ENCODE measurements at regions not wholly inside any gene's neighbourhood (a gene's known extent, or its start where the extent isn't known, plus 50 kb on each side); places are given as distances from the start of the nearest gene placed in this dataset.

DNA sequence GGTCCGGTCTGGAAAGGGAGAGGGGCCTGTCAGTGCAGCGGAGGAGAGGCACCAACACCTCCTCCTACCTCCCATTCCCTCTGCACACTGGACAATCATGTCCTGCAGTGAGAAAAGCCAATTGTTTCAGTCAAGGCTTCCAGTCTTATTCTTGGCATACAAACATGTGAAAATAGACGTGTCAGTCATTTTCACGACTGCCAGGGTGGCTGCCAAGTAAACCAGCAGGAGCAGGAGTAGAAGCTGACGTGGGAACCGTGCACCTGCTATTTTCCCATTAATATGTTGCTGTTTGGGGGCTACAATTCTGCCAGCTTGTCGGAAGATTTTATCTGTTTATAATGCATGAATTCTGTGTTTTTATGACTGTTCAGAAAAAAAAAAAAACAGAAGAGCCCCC lies 202.3 kb downstream of the SPP2 start:
- intact Hi-C loops (cut with micrococcal nuclease; ENCODE audit: unreplicated experiment) = no loop called here
- BruUV-seq (replicated peaks) = no TSS peak
- Histone ChIP-seq H3K9me3 (ENCODE audit: low read depth, low read length, poor library complexity, severe bottlenecking) (no peaks in the 10 kb centered on the region), H3K27ac (ENCODE audit: low read depth, low read length, poor library complexity, severe bottlenecking) (no peak overlapping the region), H3K27me3 (replicated peaks; ENCODE audit: insufficient read depth, low read depth, low read length, poor library complexity) (no peaks in the 10 kb centered on the region), H3K36me3 (ENCODE audit: insufficient read depth, low read length, poor library complexity, severe bottlenecking) (no peaks in the 10 kb centered on the region), H3K4me3 (ENCODE audit: low read depth, low read length, poor library complexity, severe bottlenecking) (no peak overlapping the region), H3K4me1 (ENCODE audit: insufficient read depth, low read length, poor library complexity, severe bottlenecking) (no peaks in the 10 kb centered on the region)
- TF ChIP-seq, protein P1, sequence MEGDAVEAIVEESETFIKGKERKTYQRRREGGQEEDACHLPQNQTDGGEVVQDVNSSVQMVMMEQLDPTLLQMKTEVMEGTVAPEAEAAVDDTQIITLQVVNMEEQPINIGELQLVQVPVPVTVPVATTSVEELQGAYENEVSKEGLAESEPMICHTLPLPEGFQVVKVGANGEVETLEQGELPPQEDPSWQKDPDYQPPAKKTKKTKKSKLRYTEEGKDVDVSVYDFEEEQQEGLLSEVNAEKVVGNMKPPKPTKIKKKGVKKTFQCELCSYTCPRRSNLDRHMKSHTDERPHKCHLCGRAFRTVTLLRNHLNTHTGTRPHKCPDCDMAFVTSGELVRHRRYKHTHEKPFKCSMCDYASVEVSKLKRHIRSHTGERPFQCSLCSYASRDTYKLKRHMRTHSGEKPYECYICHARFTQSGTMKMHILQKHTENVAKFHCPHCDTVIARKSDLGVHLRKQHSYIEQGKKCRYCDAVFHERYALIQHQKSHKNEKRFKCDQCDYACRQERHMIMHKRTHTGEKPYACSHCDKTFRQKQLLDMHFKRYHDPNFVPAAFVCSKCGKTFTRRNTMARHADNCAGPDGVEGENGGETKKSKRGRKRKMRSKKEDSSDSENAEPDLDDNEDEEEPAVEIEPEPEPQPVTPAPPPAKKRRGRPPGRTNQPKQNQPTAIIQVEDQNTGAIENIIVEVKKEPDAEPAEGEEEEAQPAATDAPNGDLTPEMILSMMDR (conservative IDR thresholded peaks at IDR 0.05; ENCODE audit: low read depth, low read length) = no peak
- TF ChIP-seq EZH2 (IDR thresholded peaks at IDR 0.05; ENCODE audit: borderline replicate concordance, low read depth, low read length, poor library complexity, severe bottlenecking) = no peak
- ChIA-PET POLR2A (ENCODE audit: low non-redundant PET) (no interaction called here), CTCF (no interaction called here)
- no peak for DNase-seq (ENCODE audit: low spot score)

DNA sequence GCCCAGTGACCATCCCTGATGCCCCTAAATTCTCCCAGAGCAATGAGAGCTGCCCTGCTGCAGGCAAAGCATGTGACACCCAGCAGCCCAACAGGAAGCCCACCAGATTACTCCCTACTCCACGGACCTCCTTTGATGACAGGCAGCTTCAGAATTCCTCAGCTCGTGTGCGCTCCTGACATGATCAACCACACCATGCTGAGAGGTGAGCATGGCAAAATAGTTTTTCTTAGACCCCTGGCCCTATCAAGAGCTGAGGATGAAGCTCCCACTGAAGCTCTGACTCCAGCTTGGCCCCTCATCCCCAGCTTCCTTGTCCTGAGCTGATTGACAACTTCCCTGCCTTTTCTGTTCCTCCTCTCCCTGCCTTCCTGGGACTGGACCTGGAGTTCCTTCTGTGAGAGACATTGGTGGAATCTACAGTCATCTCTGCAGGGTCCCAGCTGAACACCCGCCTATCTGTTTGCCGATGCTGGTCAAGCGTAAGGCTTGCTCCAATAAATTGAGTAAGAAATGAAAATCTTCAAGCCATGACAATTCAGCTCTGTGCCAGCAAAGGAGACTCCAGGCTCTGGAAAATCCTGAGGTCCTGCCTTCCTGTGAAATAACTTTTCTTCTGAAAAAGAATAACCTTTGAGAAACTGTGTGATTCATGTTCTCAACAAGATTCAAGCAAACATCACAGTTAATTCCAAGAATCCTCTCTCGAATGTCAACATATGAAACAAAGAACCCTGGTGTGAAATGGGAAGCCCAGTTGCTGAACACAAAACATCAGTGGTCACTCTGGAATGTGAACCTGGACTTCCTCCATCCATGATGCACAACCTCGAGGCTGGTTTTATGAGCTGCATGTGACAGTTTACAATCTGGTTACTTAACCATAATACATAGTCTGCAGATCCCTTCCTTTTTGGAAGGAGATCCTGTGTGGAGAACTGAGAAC lies 201.1 kb downstream of the SPP2 start:
- Histone ChIP-seq H3K27ac (ENCODE audit: low read depth, low read length, poor library complexity, severe bottlenecking) (no peak overlapping the region), H3K27me3 (replicated peaks; ENCODE audit: insufficient read depth, low read depth, low read length, poor library complexity) (no peaks in the 10 kb centered on the region), H3K4me1 (ENCODE audit: insufficient read depth, low read length, poor library complexity, severe bottlenecking) (no peaks in the 10 kb centered on the region), H3K36me3 (ENCODE audit: insufficient read depth, low read length, poor library complexity, severe bottlenecking) (no peaks in the 10 kb centered on the region), H3K4me3 (ENCODE audit: low read depth, low read length, poor library complexity, severe bottlenecking) (no peak overlapping the region), H3K9me3 (ENCODE audit: low read depth, low read length, poor library complexity, severe bottlenecking) (no peaks in the 10 kb centered on the region)
- ChIA-PET POLR2A (ENCODE audit: low non-redundant PET) (no interaction called here), CTCF (no interaction called here)
- TF ChIP-seq, protein P1 (conservative IDR thresholded peaks at IDR 0.05; ENCODE audit: low read depth, low read length) = no peak
- no peak for TF ChIP-seq EZH2 (IDR thresholded peaks at IDR 0.05; ENCODE audit: borderline replicate concordance, low read depth, low read length, poor library complexity, severe bottlenecking)
- intact Hi-C loops (cut with micrococcal nuclease; ENCODE audit: unreplicated experiment) = no loop called here
- BruUV-seq (replicated peaks) = no TSS peak
- DNase-seq (ENCODE audit: low spot score) = no peak

DNA sequence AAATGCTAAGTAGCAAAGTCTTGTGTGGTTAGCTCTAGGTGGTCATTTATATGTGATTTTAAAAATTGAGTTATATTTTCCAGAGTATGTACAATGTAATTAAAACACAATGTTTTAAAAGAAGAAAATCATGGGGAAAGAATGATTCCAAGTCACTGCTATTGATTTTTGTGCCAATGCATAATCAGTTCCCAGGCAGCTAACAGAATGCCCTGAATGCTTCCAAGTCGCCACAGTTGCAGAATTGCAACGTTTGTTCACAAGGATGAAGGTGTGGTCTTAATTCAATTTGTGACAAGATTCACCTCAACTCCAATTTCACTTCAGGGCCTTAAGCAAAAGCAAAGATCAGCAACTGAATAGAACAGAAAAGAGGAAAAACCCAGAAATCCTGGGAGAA lies 200.4 kb downstream of the SPP2 start:
- ChIA-PET POLR2A (ENCODE audit: low non-redundant PET) (no interaction called here), CTCF (no interaction called here)
- no peak overlapping the region for H3K4me3 ChIP-seq (ENCODE audit: low read depth, low read length, poor library complexity, severe bottlenecking)
- intact Hi-C loops (cut with micrococcal nuclease; ENCODE audit: unreplicated experiment) = no loop called here
- no peak for DNase-seq (ENCODE audit: low spot score)
- TF ChIP-seq EZH2 (IDR thresholded peaks at IDR 0.05; ENCODE audit: borderline replicate concordance, low read depth, low read length, poor library complexity, severe bottlenecking) = no peak
- TF ChIP-seq, protein P1 (conservative IDR thresholded peaks at IDR 0.05; ENCODE audit: low read depth, low read length) = no peak
- no peaks in the 10 kb centered on the region for H3K9me3 ChIP-seq (ENCODE audit: low read depth, low read length, poor library complexity, severe bottlenecking)
- no peaks in the 10 kb centered on the region for H3K27me3 ChIP-seq (replicated peaks; ENCODE audit: insufficient read depth, low read depth, low read length, poor library complexity)
- no peak overlapping the region for H3K27ac ChIP-seq (ENCODE audit: low read depth, low read length, poor library complexity, severe bottlenecking)
- H3K36me3 ChIP-seq (ENCODE audit: insufficient read depth, low read length, poor library complexity, severe bottlenecking) = no peaks in the 10 kb centered on the region
- BruUV-seq (replicated peaks) = no TSS peak
- no peaks in the 10 kb centered on the region for H3K4me1 ChIP-seq (ENCODE audit: insufficient read depth, low read length, poor library complexity, severe bottlenecking)
